GM18519 (cell line): ENCODE measurements at regions not wholly inside any gene's neighbourhood (a gene's known extent, or its start where the extent isn't known, plus 50 kb on each side); places are given as distances from the start of the nearest gene placed in this dataset.

Experiments
- ATAC-seq: cut with Tn5 transposase; IDR thresholded peaks from one replicate; pipeline ENCODE4 v1.9.1; 2021; ENCODE audit warnings: mild to moderate bottlenecking, moderate library complexity; ENCODE audit not compliant: unreplicated experiment, low FRiP score

DNA sequence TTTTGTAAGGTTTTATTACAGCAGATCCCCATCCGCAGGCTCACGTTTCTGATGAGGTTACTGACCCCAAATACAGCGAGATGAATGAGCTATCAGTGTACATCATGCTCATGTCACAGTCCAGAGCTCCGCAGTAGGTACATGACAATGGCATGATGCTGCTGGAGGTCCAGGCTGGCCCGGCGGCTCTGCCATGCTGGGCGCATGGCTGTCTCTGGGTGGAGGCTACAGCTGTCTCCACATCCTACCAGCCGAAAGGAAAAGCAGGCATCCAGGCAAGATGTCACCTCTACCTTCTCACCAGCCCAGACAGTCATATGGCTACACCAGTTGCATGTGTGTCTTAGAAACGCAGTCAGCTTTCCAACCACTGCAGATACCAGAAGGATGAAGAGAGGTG, 90.9 kb upstream of the RNF32 start:
- ATAC-seq: no peak

DNA sequence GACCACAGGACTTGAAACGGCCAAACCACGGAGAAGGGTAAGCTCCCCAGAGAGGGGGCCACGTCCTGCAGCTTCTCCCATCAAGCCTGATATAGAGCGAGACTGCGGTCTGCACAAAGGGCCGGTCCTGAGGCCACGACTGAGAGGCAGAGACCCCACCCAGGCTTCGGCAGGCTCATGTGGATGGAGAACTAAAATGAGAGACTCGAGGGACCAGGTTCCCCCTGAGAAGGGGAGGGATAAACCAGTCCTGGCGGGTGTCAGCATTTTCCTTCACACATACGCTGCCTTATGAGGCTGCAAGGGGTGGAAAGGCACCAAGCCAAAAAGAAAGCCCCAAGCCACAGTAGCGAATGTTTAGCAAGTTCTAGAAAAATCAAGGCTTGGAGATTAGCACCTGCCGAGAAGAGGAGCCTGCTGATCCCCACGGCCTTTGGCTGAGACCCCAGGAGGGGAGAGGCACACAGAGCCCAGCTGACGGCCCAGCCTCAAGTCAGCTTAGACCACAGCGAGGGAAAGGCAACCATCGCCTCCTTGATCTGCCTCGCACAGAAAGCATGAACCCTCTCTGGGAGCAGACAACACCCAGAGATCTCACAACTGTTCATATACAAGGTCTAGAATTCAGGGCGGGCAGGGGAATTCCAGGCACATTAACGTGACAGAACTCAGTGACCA, 92.6 kb upstream of the RNF32 start:
- ATAC-seq: no peak

GRCh38 chr7:156545979-156546378, 94.6 kb upstream of the RNF32 start:
- ATAC-seq: no peak

- ATAC-seq: no peak
These were observed 95.5 kb upstream of the RNF32 start for GRCh38 chr7:156544919-156545715.

DNA sequence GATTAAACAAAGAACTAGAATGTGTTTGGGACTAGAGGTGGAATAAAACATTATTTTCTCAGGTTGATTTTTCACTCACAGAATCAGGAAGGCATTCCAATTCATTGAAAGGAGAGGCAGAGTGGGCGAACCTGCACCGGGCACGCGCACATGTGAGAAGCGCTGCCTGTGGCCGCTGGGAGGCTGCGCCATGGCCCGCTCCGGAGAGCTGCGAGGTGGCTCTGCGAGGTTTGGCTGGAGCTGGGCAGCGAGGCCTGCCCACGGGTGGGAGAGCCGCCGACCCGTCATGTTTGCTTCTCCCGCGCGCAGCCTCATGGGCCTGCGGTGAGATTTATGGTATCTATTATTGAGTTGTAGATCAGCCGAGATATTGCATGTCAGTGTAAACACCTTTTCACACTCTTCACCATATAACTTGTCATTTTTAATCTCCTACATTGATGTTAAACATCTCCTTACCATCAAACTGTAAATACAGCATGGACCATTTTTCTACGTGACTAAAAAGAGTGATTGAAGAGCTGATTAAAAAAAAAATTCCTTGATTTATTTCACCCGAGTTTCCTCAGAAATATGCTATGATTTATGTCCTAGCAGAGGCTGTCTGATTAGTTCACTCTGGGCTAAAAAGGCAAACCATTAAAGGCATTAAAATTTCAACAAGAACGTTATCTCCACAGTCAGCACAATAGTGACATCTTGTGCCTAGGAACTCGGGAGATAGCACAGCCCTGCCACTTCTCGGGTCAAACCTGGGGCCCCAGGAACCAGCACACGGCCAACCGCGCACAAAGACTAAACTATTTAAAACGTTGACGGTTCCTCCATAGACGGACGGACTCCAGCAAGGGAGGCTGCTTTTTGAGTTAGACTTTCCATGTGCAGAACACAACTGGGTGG, 96.6 kb upstream of the RNF32 start:
- ATAC-seq: no peak

- no peak for ATAC-seq
These were observed 99.9 kb upstream of the RNF32 start for GRCh38 chr7:156540619-156541165.

- ATAC-seq: no peak
These were observed 100.6 kb upstream of the RNF32 start for GRCh38 chr7:156539999-156540398.

- ATAC-seq: no peak
These were observed 103.6 kb upstream of the RNF32 start for GRCh38 chr7:156537006-156537405.

- ATAC-seq: no peak
These were observed 105.6 kb upstream of the RNF32 start for GRCh38 chr7:156534925-156535324.

- ATAC-seq: no peak
These were observed 106.6 kb upstream of the RNF32 start for GRCh38 chr7:156533964-156534363.

- no peak for ATAC-seq
These were observed 107.2 kb upstream of the RNF32 start for GRCh38 chr7:156533420-156533819.

- no peak for ATAC-seq
These were observed 108.5 kb upstream of the RNF32 start for GRCh38 chr7:156532016-156532602.

DNA sequence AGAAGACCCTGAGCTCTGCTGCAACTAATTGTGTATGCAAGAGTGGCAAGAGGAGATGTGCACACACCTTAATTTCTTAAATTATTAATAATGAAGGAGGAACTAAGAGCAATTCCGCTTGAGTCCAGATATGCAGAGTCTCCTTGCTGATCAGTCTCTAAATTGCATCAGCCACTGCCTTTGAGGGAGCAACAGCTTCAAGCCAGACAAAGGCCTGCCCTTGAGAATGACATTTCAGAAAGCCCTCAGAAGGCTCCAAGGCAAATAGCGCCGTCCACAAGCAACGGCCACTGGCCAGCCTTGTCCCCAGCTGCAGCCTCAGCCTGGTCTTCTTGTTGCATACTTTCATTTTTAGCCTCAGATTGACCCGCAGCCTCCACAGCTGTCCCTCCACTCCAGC, 110.6 kb upstream of the RNF32 start:
- ATAC-seq: no peak

- ATAC-seq: no peak
These were observed 113.1 kb upstream of the RNF32 start for GRCh38 chr7:156527458-156527890.

DNA sequence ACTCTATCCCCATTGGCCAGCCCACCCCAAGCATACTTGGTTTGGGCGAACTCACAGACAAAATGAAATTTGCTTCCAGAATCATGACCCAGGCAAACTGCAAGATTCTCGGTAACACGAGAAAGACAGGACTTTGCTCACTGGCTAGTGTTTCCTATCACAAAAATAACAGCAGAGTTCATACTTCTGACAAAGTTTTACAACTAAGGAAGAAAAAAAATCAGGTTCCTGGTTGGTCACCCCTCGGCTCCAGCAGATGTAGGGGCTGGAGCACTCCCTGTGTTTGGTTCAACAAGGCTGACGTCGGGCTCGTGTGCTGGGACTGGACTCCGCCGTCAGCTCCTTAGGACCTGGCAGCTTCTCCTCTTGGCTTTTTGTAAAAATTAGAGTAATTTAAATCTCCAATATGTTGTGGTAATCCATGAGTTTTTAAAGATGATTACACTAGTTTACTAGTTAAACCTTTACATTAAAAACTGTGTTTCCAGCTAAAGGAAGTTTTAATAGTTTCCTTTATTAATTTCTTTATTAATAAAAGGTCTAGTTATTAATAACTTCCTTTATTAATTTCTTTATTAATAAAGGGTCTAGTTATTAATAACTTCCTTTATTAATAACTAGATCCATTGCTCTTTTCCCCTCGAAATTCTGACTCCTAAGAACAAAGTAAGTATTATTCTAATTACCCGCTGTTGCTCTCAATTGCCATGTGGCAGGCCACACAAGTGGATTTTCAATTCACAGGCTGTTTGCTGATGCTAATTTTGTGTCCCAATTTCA, 115.6 kb upstream of the RNF32 start:
- ATAC-seq: no peak

DNA sequence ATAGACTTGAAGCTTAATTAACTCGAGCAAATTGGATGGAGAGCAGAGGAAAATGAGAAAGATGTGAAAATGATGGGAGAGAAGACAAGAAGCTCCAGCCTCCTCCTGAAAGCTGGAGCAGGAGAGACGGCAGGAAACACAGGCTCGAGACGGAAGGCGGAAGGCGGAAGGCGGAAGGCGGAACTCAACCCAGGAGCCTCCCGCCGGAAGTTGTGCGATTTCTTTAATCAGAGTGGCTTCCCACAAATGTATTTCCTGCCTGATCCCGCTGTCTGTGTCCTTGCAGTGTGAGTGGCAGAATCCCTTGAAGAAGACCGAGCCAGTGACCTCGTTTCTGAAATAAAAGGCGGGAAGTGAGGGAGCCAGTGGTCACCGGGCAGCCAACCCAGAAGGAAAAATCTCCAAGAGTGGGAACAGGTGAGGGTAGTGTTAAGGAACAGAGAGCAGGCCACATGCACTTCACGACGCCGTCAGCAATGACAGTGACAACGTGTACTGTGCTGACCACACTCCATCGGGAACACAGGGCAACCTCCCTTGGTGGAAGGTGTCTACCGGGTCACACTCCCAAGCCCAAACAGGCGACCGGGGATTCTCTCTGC, 117.0 kb upstream of the RNF32 start:
- no peak for ATAC-seq

DNA sequence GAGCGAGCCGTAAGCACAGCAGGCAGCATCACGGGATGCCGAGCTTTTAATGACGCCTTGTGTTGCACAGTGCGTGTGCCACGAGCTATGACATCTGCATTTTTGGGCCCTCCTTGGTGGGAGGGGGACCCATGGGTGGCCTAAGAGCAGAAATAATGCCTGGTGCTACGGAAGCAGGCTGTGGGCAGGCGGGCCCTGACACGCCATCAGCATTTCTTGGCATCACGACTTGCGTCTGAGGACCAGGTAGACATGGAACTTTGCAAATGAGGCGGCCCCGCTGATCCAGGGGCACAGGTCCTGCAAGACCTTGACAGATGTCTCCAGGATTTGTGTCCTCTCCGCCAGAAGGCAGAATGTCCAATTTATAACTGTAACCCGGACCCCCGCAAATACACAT, 117.8 kb upstream of the RNF32 start:
- no peak for ATAC-seq

GRCh38 chr7:156519070-156519469, 121.5 kb upstream of the RNF32 start:
- ATAC-seq: no peak

- no peak for ATAC-seq
These were observed 122.1 kb upstream of the RNF32 start for GRCh38 chr7:156518466-156518865.
